Ectodermal cell (in vitro differentiated cells): ENCODE measurements at regions not wholly inside any gene's neighbourhood (a gene's known extent, or its start where the extent isn't known, plus 50 kb on each side); places are given as distances from the start of the nearest gene placed in this dataset.
"Not testable (repeated sequence)": the region's sequence is repeated elsewhere in the genome, so short reads cannot be mapped to it uniquely, and the experiment has no call there.

Source experiments
- H3K27ac ChIP-seq: 2 replicates; pipeline ENCODE4 v1.7.0; 2013; ENCODE audit warnings: mild to moderate bottlenecking, low read depth, low read length; ENCODE audit not compliant: insufficient read depth, poor library complexity, severe bottlenecking
- H3K27me3 ChIP-seq: 2 replicates; pipeline ENCODE4 v1.7.0; 2013; ENCODE audit warnings: mild to moderate bottlenecking, low read length; ENCODE audit not compliant: insufficient read depth, control insufficient read depth, poor library complexity, severe bottlenecking
- H3K36me3 ChIP-seq: one replicate; pipeline ENCODE4 v1.7.0; 2013; ENCODE audit warnings: low read length; ENCODE audit not compliant: control insufficient read depth, insufficient read depth
- H3K4me1 ChIP-seq: one replicate; pipeline ENCODE4 v1.7.0; 2013; ENCODE audit warnings: low read length; ENCODE audit not compliant: control insufficient read depth, insufficient read depth
- H3K4me3 ChIP-seq: 2 replicates; pipeline ENCODE4 v1.7.0; 2013; ENCODE audit warnings: low read depth, low read length, control low read depth; ENCODE audit not compliant: insufficient read depth
- H3K9me3 ChIP-seq: 2 replicates; pipeline ENCODE4 v1.7.0; 2013; ENCODE audit warnings: mild to moderate bottlenecking, low read length, moderate library complexity; ENCODE audit not compliant: control insufficient read depth
- WGBS, 2 experiments: methylation state at CpG; one replicate each; pipeline ENCODE4 v1.1.7; 2013; ENCODE audit warnings: missing lambda C conversion rate in 2 of 2; 5-methylcytosine and 5-hydroxymethylcytosine counted together

GRCh38 chr2:138898855-138899254 lies 118.7 kb upstream of the NXPH2 start:
- no peak overlapping the region for H3K27ac ChIP-seq
- H3K27me3 ChIP-seq: no peaks in the 10 kb centered on the region
- H3K4me3 ChIP-seq: no peak overlapping the region
- no peaks in the 10 kb centered on the region for H3K9me3 ChIP-seq
- H3K36me3 ChIP-seq: no peaks in the 10 kb centered on the region
- no peaks in the 10 kb centered on the region for H3K4me1 ChIP-seq

- Histone ChIP-seq H3K4me1 (no peaks in the 10 kb centered on the region), H3K4me3 (no peak overlapping the region), H3K27me3 (no peaks in the 10 kb centered on the region), H3K9me3 (no peaks in the 10 kb centered on the region), H3K27ac (no peak overlapping the region), H3K36me3 (no peaks in the 10 kb centered on the region)
- 85 to 88% methylated on average over 12 of the region's 12 CpGs for WGBS, 2 experiments
Observed at GRCh38 chr2:138897274-138897673, 117.1 kb upstream of the NXPH2 start.

GRCh38 chr2:138893746-138894145 lies 113.6 kb upstream of the NXPH2 start:
- H3K9me3 ChIP-seq: no peaks in the 10 kb centered on the region
- WGBS, 2 experiments: 90 to 91% methylated on average over 2 of the region's 3 CpGs

GRCh38 chr2:138881126-138881525 lies 100.9 kb upstream of the NXPH2 start:
- WGBS, 2 experiments: 97 to 100% methylated on average over 1 of the region's 1 CpG
- H3K36me3 ChIP-seq: no peaks in the 10 kb centered on the region
- H3K27me3 ChIP-seq: no peaks in the 10 kb centered on the region
- no peak overlapping the region for H3K4me3 ChIP-seq
- no peak overlapping the region for H3K27ac ChIP-seq
- H3K9me3 ChIP-seq: no peaks in the 10 kb centered on the region
- no peaks in the 10 kb centered on the region for H3K4me1 ChIP-seq

More at GRCh38 chr2:138893746-138894145, 113.6 kb upstream of the NXPH2 start:
- Histone ChIP-seq H3K27ac (no peak overlapping the region), H3K4me3 (no peak overlapping the region), H3K36me3 (no peaks in the 10 kb centered on the region), H3K27me3 (no peaks in the 10 kb centered on the region), H3K4me1 (no peaks in the 10 kb centered on the region)

- H3K27me3 ChIP-seq: no peaks in the 10 kb centered on the region
- no peak overlapping the region for H3K4me3 ChIP-seq
- 87 to 93% methylated on average over 2 of the region's 2 CpGs for WGBS, 2 experiments
- no peak overlapping the region for H3K27ac ChIP-seq
- no peaks in the 10 kb centered on the region for H3K36me3 ChIP-seq
- H3K4me1 ChIP-seq: no peaks in the 10 kb centered on the region
- no peaks in the 10 kb centered on the region for H3K9me3 ChIP-seq
Observed at GRCh38 chr2:138879931-138880330, 99.7 kb upstream of the NXPH2 start.

GRCh38 chr2:138877421-138877820 lies 97.2 kb upstream of the NXPH2 start:
- Histone ChIP-seq H3K4me1 (no peaks in the 10 kb centered on the region), H3K9me3 (no peaks in the 10 kb centered on the region), H3K27me3 (no peaks in the 10 kb centered on the region), H3K4me3 (no peak overlapping the region), H3K36me3 (no peaks in the 10 kb centered on the region), H3K27ac (no peak overlapping the region)
- 89% methylated on average over 3 of the region's 3 CpGs for WGBS, 2 experiments

GRCh38 chr2:138874251-138874650 lies 94.1 kb upstream of the NXPH2 start:
- Histone ChIP-seq H3K27ac (no peak overlapping the region), H3K9me3 (no peaks in the 10 kb centered on the region), H3K4me1 (no peaks in the 10 kb centered on the region), H3K4me3 (no peak overlapping the region), H3K36me3 (no peaks in the 10 kb centered on the region), H3K27me3 (no peaks in the 10 kb centered on the region)
- WGBS, 2 experiments: 100% methylated on average over 1 of the region's 1 CpG; no CpG with 5 or more reads in 1 of the 2 experiments

GRCh38 chr2:138872116-138872515 lies 91.9 kb upstream of the NXPH2 start:
- not testable (repeated sequence) for H3K4me3 ChIP-seq, H3K4me1 ChIP-seq, H3K36me3 ChIP-seq, H3K27me3 ChIP-seq, H3K27ac ChIP-seq, H3K9me3 ChIP-seq
- WGBS, 2 experiments: 83 to 94% methylated on average over 3 of the region's 10 CpGs

- no peak overlapping the region for H3K27ac ChIP-seq
- 100% methylated on average over 1 of the region's 1 CpG for WGBS, 2 experiments
- H3K27me3 ChIP-seq: no peaks in the 10 kb centered on the region
- H3K4me3 ChIP-seq: no peak overlapping the region
- no peaks in the 10 kb centered on the region for H3K4me1 ChIP-seq
- no peaks in the 10 kb centered on the region for H3K9me3 ChIP-seq
- no peaks in the 10 kb centered on the region for H3K36me3 ChIP-seq
Observed at GRCh38 chr2:138871312-138871711, 91.1 kb upstream of the NXPH2 start.

GRCh38 chr2:138867341-138867740 lies 87.2 kb upstream of the NXPH2 start:
- Histone ChIP-seq H3K4me1 (no peaks in the 10 kb centered on the region), H3K9me3 (no peaks in the 10 kb centered on the region), H3K27me3 (no peaks in the 10 kb centered on the region), H3K4me3 (no peak overlapping the region), H3K27ac (no peak overlapping the region), H3K36me3 (no peaks in the 10 kb centered on the region)
- 100% methylated on average over 1 of the region's 1 CpG; no CpG with 5 or more reads in 1 of the 2 experiments for WGBS, 2 experiments

GRCh38 chr2:138866797-138867196 lies 86.6 kb upstream of the NXPH2 start:
- Histone ChIP-seq H3K27me3 (no peaks in the 10 kb centered on the region), H3K4me3 (no peak overlapping the region), H3K4me1 (no peaks in the 10 kb centered on the region), H3K27ac (no peak overlapping the region), H3K9me3 (no peaks in the 10 kb centered on the region), H3K36me3 (no peaks in the 10 kb centered on the region)
